Stimulated activated CD4-positive, alpha-beta T cell treated with anti-CD3 and anti-CD28 coated beads, Interleukin-15, amount 100 ng/mL, for 48 hours (primary cell): ENCODE measurements at regions not wholly inside any gene's neighbourhood (a gene's known extent, or its start where the extent isn't known, plus 50 kb on each side); places are given as distances from the start of the nearest gene placed in this dataset.
"Not testable (repeated sequence)": the region's sequence is repeated elsewhere in the genome, so short reads cannot be mapped to it uniquely, and the experiment has no call there.

Source experiments
- DNase-seq, 2 donors: peaks; one replicate each; pipeline ENCODE4 v3.0.0-alpha.2; 2020; ENCODE audit warnings: low read depth in 2 of 2

GRCh38 chr14:105900398-105901160, 374.2 kb downstream of the TMEM121 start:
- no peak for DNase-seq

- no peak for DNase-seq
Measured at GRCh38 chr14:105901226-105901625, 374.8 kb downstream of the TMEM121 start.

GRCh38 chr14:105902131-105902898, 375.9 kb downstream of the TMEM121 start:
- DNase-seq: no peak

- DNase-seq: not testable (repeated sequence)
Measured at GRCh38 chr14:105902899-105903165, 376.4 kb downstream of the TMEM121 start.

DNA sequence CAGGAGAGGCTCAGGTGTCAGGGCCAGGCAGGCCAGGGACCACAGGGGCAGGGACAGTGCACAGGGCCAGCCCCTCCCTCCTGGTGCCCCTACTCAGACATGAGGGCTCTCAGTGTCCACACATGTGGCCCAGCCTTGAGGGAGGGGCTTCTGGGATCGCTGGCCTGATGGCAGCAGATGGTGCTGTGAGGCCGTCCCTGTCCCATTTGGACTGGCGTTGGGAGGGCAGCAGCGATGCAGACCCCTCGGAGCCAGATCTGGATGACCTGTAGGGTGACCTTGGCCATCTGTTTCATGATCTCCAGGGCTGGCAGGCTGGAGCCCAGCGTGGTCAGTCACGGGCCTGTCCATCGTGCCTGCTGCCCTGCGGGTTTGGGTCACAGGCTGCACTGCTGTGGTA, 377.6 kb downstream of the TMEM121 start:
- DNase-seq: no peak

- DNase-seq: no peak
Measured at GRCh38 chr14:105904379-105904778, 378.0 kb downstream of the TMEM121 start.

DNA sequence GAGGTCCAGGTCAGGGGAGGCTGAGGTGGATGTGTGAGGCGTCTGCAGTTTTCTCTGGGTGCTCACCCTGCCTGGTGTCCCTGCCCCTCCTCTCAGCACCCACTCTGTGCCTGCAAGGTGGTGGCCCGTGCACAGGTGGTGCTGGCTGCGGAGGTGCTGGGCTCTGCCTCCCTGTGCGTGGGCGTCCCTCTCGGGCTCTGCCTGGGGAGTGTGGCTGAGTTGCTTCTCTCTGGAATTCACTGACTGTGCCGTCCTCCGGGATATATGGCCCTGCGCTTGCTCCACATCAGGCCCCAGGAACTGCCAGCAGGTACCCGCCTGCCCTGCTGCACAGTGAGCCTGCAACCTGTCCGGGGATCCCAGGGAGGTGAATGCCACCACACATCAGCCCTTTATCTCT, 379.1 kb downstream of the TMEM121 start:
- no peak for DNase-seq

DNA sequence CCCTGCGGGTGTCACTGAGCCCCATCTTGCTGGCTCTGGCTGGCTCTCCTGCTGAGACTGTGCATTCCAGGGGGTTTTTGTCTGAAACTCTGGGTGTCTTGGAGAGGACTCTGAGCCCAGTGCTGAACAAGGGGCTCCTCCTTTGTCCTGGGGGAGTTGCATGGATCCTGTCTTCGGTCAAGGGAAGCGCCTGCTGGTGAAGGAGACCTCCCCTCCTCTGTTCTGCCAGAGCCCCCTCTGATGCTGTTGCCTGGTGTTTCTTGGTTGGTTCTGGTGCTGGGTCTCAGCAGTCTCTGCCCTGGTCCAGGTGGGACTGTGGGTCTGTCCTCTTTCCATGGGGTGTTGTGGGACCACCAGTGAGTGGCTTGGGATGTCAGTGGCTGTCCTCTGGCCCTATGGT, 380.9 kb downstream of the TMEM121 start:
- DNase-seq: no peak

- no peak for DNase-seq
Measured at GRCh38 chr14:105908006-105908405, 381.6 kb downstream of the TMEM121 start.

GRCh38 chr14:105908481-105908911, 382.1 kb downstream of the TMEM121 start:
- no peak for DNase-seq

- no peak for DNase-seq
Measured at GRCh38 chr14:105909046-105909827, 382.9 kb downstream of the TMEM121 start.

GRCh38 chr14:105909828-105910120, 383.4 kb downstream of the TMEM121 start:
- not testable (repeated sequence) for DNase-seq

DNA sequence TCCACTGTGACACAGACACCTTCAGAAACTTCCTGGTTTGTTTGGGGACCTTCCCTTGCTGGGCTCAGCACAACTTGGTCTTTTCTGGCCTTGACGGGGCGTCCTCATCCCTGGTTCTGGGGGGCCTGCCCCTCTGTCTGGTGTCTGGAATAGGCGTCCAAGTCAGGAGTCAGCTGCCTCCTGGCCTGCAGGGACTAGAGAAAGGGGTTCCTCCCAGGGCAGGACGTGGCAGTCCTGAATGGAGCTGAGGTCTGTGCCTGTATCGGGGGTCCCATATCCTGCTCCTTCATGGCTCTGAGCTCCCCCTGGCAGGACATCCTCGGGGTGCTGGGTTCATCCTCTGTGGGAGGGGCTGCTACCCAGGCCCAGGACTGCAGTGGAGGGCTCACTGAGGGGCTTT, 384.0 kb downstream of the TMEM121 start:
- no peak for DNase-seq

- DNase-seq: no peak
Measured at GRCh38 chr14:105911006-105911847, 384.8 kb downstream of the TMEM121 start.

GRCh38 chr14:105911848-105912292, 385.5 kb downstream of the TMEM121 start:
- DNase-seq: not testable (repeated sequence)

- DNase-seq: no peak
Measured at GRCh38 chr14:105912641-105913180, 386.3 kb downstream of the TMEM121 start.

GRCh38 chr14:105913221-105913620, 386.8 kb downstream of the TMEM121 start:
- no peak for DNase-seq

GRCh38 chr14:105913861-105914260, 387.5 kb downstream of the TMEM121 start:
- DNase-seq: no peak

DNA sequence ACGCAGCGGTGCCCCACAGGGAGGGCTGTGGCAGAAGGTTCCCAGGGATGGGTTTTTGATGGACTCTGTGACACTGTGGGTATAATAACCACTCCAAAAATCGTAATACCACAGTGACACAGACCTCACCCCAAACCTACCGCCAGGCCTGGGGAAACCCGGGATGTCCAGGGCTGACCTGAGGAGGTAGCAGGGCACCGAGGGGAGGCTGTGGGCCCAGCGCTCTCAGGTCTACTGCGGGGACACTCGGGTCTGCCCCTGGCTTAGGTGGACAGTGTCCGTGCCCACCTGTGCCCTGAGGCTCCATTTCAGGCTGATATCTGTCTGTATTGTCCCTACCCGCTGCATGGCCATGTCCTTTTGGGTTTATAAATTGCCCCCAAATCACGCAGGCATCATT, 387.9 kb downstream of the TMEM121 start:
- not testable (repeated sequence) for DNase-seq

DNA sequence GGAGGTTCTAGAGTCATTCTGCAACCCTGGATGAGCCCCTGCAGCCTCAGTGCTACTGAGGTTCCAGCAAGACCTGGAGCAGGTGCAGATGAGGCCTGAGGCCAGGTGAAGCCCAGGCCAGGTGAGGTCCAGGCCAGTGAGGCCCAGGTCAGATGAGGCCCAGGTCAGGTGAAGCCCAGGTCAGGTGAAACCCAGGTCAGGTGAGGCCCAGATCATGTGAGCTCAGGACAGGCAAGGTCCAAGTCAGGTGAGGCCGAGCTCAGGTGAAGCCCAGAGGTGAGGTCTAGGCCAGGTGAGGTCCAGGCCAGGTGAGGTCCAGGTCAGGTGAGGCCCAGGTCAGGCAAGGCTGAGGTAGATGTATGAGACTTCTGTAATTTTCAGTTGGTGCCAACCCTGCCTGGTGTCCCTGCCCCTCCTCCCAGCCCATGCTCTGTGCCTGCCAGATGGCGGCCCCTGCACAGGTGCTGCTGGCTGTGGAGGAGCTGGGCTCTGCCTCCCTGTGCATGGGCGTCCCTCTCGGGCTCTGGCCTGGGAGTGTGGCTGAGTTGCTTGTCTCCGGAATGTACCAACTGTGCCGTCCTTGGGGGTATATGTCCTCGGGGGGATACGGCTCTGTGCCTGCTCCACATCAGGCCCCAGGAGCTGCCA, 388.5 kb downstream of the TMEM121 start:
- no peak for DNase-seq

- DNase-seq: not testable (repeated sequence)
Measured at GRCh38 chr14:105915546-105915945, 389.2 kb downstream of the TMEM121 start.
